ENCODE measurements at regions not wholly inside any gene's neighbourhood (a gene's known extent, or its start where the extent isn't known, plus 50 kb on each side); places are given as distances from the start of the nearest gene placed in this dataset.

GRCh38 chr13:74449811-74450524 lies 315.8 kb upstream of the KLF12 start:
- H3K4me1 ChIP-seq (ENCODE audit: control insufficient read depth, insufficient read depth, low read length) = no peaks in the 10 kb centered on the region
- no peak overlapping the region for H3K27ac ChIP-seq (ENCODE audit: low read length)
- H3K4me3 ChIP-seq (ENCODE audit: low read length in 2 of 2) = no peak overlapping the region
- H3K9ac ChIP-seq (ENCODE audit: low read length in 2 of 2) = no peak overlapping the region
- H3K9me3 ChIP-seq (ENCODE audit: control insufficient read depth in 2 of 2, low read length in 2 of 2) = no peaks in the 10 kb centered on the region
- H3K36me3 ChIP-seq (ENCODE audit: control insufficient read depth in 2 of 2, insufficient read depth in 2 of 2, low read length in 2 of 2) = no peaks in the 10 kb centered on the region
- H3K27me3 ChIP-seq (ENCODE audit: control insufficient read depth in 1 of 2, insufficient read depth in 2 of 2, low read length in 2 of 2) = no peaks in the 10 kb centered on the region

GRCh38 chr13:74444864-74445479 lies 310.8 kb upstream of the KLF12 start:
- peaks cover 5% of the 10 kb centered on the region for H3K4me1 ChIP-seq (ENCODE audit: control insufficient read depth, insufficient read depth, low read length)
- H3K27me3 ChIP-seq (ENCODE audit: control insufficient read depth in 1 of 2, insufficient read depth in 2 of 2, low read length in 2 of 2) = no peaks in the 10 kb centered on the region
- H3K36me3 ChIP-seq (ENCODE audit: control insufficient read depth in 2 of 2, insufficient read depth in 2 of 2, low read length in 2 of 2) = no peaks in the 10 kb centered on the region
- no peak overlapping the region for H3K27ac ChIP-seq (ENCODE audit: low read length)
- no peak overlapping the region for H3K9ac ChIP-seq (ENCODE audit: low read length in 2 of 2)
- H3K4me3 ChIP-seq (ENCODE audit: low read length in 2 of 2) = no peak overlapping the region
- H3K9me3 ChIP-seq (ENCODE audit: control insufficient read depth in 2 of 2, low read length in 2 of 2) = no peaks in the 10 kb centered on the region

GRCh38 chr13:74444161-74444571 lies 310.0 kb upstream of the KLF12 start:
- Histone ChIP-seq H3K36me3 (ENCODE audit: control insufficient read depth in 2 of 2, insufficient read depth in 2 of 2, low read length in 2 of 2) (no peaks in the 10 kb centered on the region), H3K27ac (ENCODE audit: low read length) (no peak overlapping the region), H3K9me3 (ENCODE audit: control insufficient read depth in 2 of 2, low read length in 2 of 2) (no peaks in the 10 kb centered on the region), H3K4me1 (ENCODE audit: control insufficient read depth, insufficient read depth, low read length) (peaks cover 5% of the 10 kb centered on the region), H3K9ac (ENCODE audit: low read length in 2 of 2) (no peak overlapping the region), H3K27me3 (ENCODE audit: control insufficient read depth in 1 of 2, insufficient read depth in 2 of 2, low read length in 2 of 2) (no peaks in the 10 kb centered on the region), H3K4me3 (ENCODE audit: low read length in 2 of 2) (no peak overlapping the region)

DNA sequence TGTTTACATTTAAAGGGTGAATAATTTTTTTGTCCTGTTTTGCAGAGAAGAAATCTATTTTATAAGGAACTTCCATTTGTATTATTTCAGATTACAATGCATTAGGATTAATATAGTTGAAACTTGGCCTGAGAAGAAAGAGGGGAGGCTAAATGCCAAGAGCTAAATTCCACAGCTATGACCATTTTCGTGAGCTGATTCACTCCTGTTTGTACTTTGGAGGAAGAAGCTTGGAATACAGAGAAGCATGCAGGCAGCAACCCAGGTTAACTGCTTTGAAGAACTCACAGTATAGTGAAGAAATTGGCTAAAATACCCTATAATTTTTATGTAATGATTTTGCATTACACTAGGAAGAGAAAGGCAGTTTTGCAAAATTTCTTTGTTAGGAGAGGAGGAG lies 309.4 kb upstream of the KLF12 start:
- Histone ChIP-seq H3K4me3 (ENCODE audit: low read length in 2 of 2) (no peak overlapping the region), H3K27me3 (ENCODE audit: control insufficient read depth in 1 of 2, insufficient read depth in 2 of 2, low read length in 2 of 2) (no peaks in the 10 kb centered on the region), H3K4me1 (ENCODE audit: control insufficient read depth, insufficient read depth, low read length) (peaks cover 5% of the 10 kb centered on the region), H3K36me3 (ENCODE audit: control insufficient read depth in 2 of 2, insufficient read depth in 2 of 2, low read length in 2 of 2) (no peaks in the 10 kb centered on the region), H3K9me3 (ENCODE audit: control insufficient read depth in 2 of 2, low read length in 2 of 2) (no peaks in the 10 kb centered on the region), H3K27ac (ENCODE audit: low read length) (no peak overlapping the region), H3K9ac (ENCODE audit: low read length in 2 of 2) (no peak overlapping the region)

GRCh38 chr13:74442751-74443150 lies 308.5 kb upstream of the KLF12 start:
- Histone ChIP-seq H3K27me3 (ENCODE audit: control insufficient read depth in 1 of 2, insufficient read depth in 2 of 2, low read length in 2 of 2) (no peaks in the 10 kb centered on the region), H3K36me3 (ENCODE audit: control insufficient read depth in 2 of 2, insufficient read depth in 2 of 2, low read length in 2 of 2) (no peaks in the 10 kb centered on the region)

GRCh38 chr13:74438901-74439300 lies 304.7 kb upstream of the KLF12 start:
- Histone ChIP-seq H3K4me3 (ENCODE audit: low read length in 2 of 2) (no peak overlapping the region), H3K27me3 (ENCODE audit: control insufficient read depth in 1 of 2, insufficient read depth in 2 of 2, low read length in 2 of 2) (no peaks in the 10 kb centered on the region), H3K9me3 (ENCODE audit: control insufficient read depth in 2 of 2, low read length in 2 of 2) (no peaks in the 10 kb centered on the region), H3K4me1 (ENCODE audit: control insufficient read depth, insufficient read depth, low read length) (peaks cover 4% of the 10 kb centered on the region), H3K27ac (ENCODE audit: low read length) (no peak overlapping the region), H3K36me3 (ENCODE audit: control insufficient read depth in 2 of 2, insufficient read depth in 2 of 2, low read length in 2 of 2) (no peaks in the 10 kb centered on the region), H3K9ac (ENCODE audit: low read length in 2 of 2) (no peak overlapping the region)

More at GRCh38 chr13:74442751-74443150, 308.5 kb upstream of the KLF12 start:
- Histone ChIP-seq H3K4me1 (ENCODE audit: control insufficient read depth, insufficient read depth, low read length) (peaks cover 5% of the 10 kb centered on the region), H3K9ac (ENCODE audit: low read length in 2 of 2) (no peak overlapping the region), H3K9me3 (ENCODE audit: control insufficient read depth in 2 of 2, low read length in 2 of 2) (no peaks in the 10 kb centered on the region), H3K27ac (ENCODE audit: low read length) (no peak overlapping the region), H3K4me3 (ENCODE audit: low read length in 2 of 2) (no peak overlapping the region)

DNA sequence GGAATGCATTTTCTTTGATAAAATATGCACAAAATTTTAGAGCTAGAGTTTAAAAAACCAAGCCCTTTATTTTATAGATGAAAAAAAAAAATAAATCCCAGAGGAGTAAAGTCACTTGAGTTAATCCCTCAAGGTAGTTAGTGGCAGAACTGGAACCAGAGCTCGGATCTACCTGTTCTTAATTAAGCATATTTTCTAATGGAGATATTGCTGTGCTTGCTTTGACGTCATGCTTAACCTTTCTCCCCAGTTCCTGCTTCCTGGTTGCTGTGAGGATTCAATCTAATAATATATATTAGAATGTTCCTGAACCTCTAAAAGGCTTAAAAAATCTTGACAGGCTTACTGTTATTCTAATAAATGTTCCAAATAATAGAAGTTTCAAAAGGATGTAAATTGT lies 300.6 kb upstream of the KLF12 start:
- Histone ChIP-seq H3K4me3 (ENCODE audit: low read length in 2 of 2) (no peak overlapping the region), H3K27ac (ENCODE audit: low read length) (no peak overlapping the region)

GRCh38 chr13:74424455-74424854 lies 290.3 kb upstream of the KLF12 start:
- no peak overlapping the region for H3K4me3 ChIP-seq (ENCODE audit: low read length in 2 of 2)
- no peaks in the 10 kb centered on the region for H3K27me3 ChIP-seq (ENCODE audit: control insufficient read depth in 1 of 2, insufficient read depth in 2 of 2, low read length in 2 of 2)
- no peak overlapping the region for H3K27ac ChIP-seq (ENCODE audit: low read length)
- H3K9ac ChIP-seq (ENCODE audit: low read length in 2 of 2) = no peak overlapping the region
- no peaks in the 10 kb centered on the region for H3K4me1 ChIP-seq (ENCODE audit: control insufficient read depth, insufficient read depth, low read length)
- H3K36me3 ChIP-seq (ENCODE audit: control insufficient read depth in 2 of 2, insufficient read depth in 2 of 2, low read length in 2 of 2) = no peaks in the 10 kb centered on the region
- H3K9me3 ChIP-seq (ENCODE audit: control insufficient read depth in 2 of 2, low read length in 2 of 2) = no peaks in the 10 kb centered on the region

More for the DNA sequence above, 300.6 kb upstream of the KLF12 start:
- Histone ChIP-seq H3K27me3 (ENCODE audit: control insufficient read depth in 1 of 2, insufficient read depth in 2 of 2, low read length in 2 of 2) (no peaks in the 10 kb centered on the region), H3K36me3 (ENCODE audit: control insufficient read depth in 2 of 2, insufficient read depth in 2 of 2, low read length in 2 of 2) (no peaks in the 10 kb centered on the region), H3K9me3 (ENCODE audit: control insufficient read depth in 2 of 2, low read length in 2 of 2) (no peaks in the 10 kb centered on the region), H3K4me1 (ENCODE audit: control insufficient read depth, insufficient read depth, low read length) (no peaks in the 10 kb centered on the region), H3K9ac (ENCODE audit: low read length in 2 of 2) (no peak overlapping the region)

DNA sequence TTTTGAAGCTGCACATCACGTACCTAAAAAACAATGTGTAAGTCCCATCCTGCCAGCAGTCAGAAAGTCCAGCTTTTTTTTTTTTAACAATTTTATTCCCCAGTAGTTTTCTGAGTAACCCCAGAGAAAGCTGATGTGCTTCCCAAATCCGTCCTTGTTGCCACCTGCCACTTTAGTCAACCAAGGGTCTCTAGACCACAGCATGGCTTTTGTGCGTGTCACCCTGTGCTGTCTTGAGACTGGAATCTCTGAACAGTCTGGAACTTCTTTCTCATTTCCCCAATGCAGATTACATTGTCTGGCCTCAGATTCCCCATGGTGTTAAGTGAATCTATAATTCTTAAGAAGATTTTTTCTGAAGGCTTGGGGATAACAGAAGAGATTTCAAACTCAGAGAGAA lies 289.2 kb upstream of the KLF12 start:
- H3K9ac ChIP-seq (ENCODE audit: low read length in 2 of 2) = no peak overlapping the region
- no peaks in the 10 kb centered on the region for H3K27me3 ChIP-seq (ENCODE audit: control insufficient read depth in 1 of 2, insufficient read depth in 2 of 2, low read length in 2 of 2)
- no peaks in the 10 kb centered on the region for H3K4me1 ChIP-seq (ENCODE audit: control insufficient read depth, insufficient read depth, low read length)
- H3K36me3 ChIP-seq (ENCODE audit: control insufficient read depth in 2 of 2, insufficient read depth in 2 of 2, low read length in 2 of 2) = no peaks in the 10 kb centered on the region
- H3K4me3 ChIP-seq (ENCODE audit: low read length in 2 of 2) = no peak overlapping the region
- no peak overlapping the region for H3K27ac ChIP-seq (ENCODE audit: low read length)
- H3K9me3 ChIP-seq (ENCODE audit: control insufficient read depth in 2 of 2, low read length in 2 of 2) = no peaks in the 10 kb centered on the region

GRCh38 chr13:74414458-74414857 lies 280.3 kb upstream of the KLF12 start:
- Histone ChIP-seq H3K4me3 (ENCODE audit: low read length in 2 of 2) (no peak overlapping the region), H3K4me1 (ENCODE audit: control insufficient read depth, insufficient read depth, low read length) (no peaks in the 10 kb centered on the region), H3K27ac (ENCODE audit: low read length) (no peak overlapping the region), H3K9me3 (ENCODE audit: control insufficient read depth in 2 of 2, low read length in 2 of 2) (no peaks in the 10 kb centered on the region), H3K9ac (ENCODE audit: low read length in 2 of 2) (no peak overlapping the region), H3K36me3 (ENCODE audit: control insufficient read depth in 2 of 2, insufficient read depth in 2 of 2, low read length in 2 of 2) (no peaks in the 10 kb centered on the region), H3K27me3 (ENCODE audit: control insufficient read depth in 1 of 2, insufficient read depth in 2 of 2, low read length in 2 of 2) (no peaks in the 10 kb centered on the region)

DNA sequence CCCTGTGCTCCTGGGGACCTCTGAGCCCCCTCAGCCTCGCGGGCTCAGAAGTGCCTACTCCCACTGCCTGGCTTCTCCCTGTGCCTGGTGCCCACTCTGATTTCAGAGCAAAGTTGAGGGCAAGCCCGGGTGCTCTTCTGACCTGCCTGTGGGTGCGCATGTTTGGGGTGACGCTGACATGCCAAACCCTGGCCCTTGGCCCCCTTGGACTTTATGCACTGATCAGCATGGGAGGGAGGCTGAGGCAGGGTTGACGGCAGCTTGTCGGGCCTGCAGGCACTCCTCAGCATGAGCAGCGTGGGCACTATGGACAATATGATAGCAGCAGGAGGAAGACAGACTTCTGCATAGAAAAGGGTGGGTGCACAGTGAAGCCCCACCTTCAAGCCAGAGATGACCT lies 279.3 kb upstream of the KLF12 start:
- Histone ChIP-seq H3K36me3 (ENCODE audit: control insufficient read depth in 2 of 2, insufficient read depth in 2 of 2, low read length in 2 of 2) (no peaks in the 10 kb centered on the region), H3K4me1 (ENCODE audit: control insufficient read depth, insufficient read depth, low read length) (no peaks in the 10 kb centered on the region), H3K4me3 (ENCODE audit: low read length in 2 of 2) (no peak overlapping the region), H3K27ac (ENCODE audit: low read length) (no peak overlapping the region), H3K27me3 (ENCODE audit: control insufficient read depth in 1 of 2, insufficient read depth in 2 of 2, low read length in 2 of 2) (no peaks in the 10 kb centered on the region), H3K9me3 (ENCODE audit: control insufficient read depth in 2 of 2, low read length in 2 of 2) (no peaks in the 10 kb centered on the region), H3K9ac (ENCODE audit: low read length in 2 of 2) (no peak overlapping the region)

Data from stomach smooth muscle (tissue), 2 donors.